HG02981 (cell line): ENCODE measurements at regions not wholly inside any gene's neighbourhood (a gene's known extent, or its start where the extent isn't known, plus 50 kb on each side); places are given as distances from the start of the nearest gene placed in this dataset.
"Not testable (repeated sequence)": the region's sequence is repeated elsewhere in the genome, so short reads cannot be mapped to it uniquely, and the experiment has no call there.

Experiments used
- ATAC-seq: cut with Tn5 transposase; IDR thresholded peaks from one replicate; pipeline ENCODE4 v1.9.1; 2021; ENCODE audit warnings: mild to moderate bottlenecking, moderate library complexity; ENCODE audit not compliant: unreplicated experiment

GRCh38 chr12:87596134-87596533 lies 433.1 kb downstream of the C12orf50 start:
- no peak for ATAC-seq

- ATAC-seq, result no peak
Observed at GRCh38 chr12:87585882-87586557, 443.2 kb downstream of the C12orf50 start.

GRCh38 chr12:87579091-87579490 lies 450.1 kb downstream of the C12orf50 start:
- not testable (repeated sequence) for ATAC-seq

- no peak for ATAC-seq
Observed at GRCh38 chr12:87575906-87576305, 453.3 kb downstream of the C12orf50 start.

GRCh38 chr12:87566918-87567317 lies 462.3 kb downstream of the C12orf50 start:
- not testable (repeated sequence) for ATAC-seq

GRCh38 chr12:87556985-87557384 lies 472.2 kb downstream of the C12orf50 start:
- no peak for ATAC-seq

GRCh38 chr12:87531213-87531612 lies 498.0 kb downstream of the C12orf50 start:
- not testable (repeated sequence) for ATAC-seq

- no peak for ATAC-seq
Observed at GRCh38 chr12:87529413-87529812, 499.8 kb downstream of the C12orf50 start.

GRCh38 chr12:87520968-87521367 lies 508.2 kb downstream of the C12orf50 start:
- no peak for ATAC-seq

- no peak for ATAC-seq
Observed at GRCh38 chr12:87518481-87518880, 510.7 kb downstream of the C12orf50 start.

GRCh38 chr12:87518036-87518435 lies 511.2 kb downstream of the C12orf50 start:
- ATAC-seq, result no peak

GRCh38 chr12:87513536-87514280 lies 515.5 kb downstream of the C12orf50 start:
- no peak for ATAC-seq

- no peak for ATAC-seq
Observed at GRCh38 chr12:87511371-87511770, 517.8 kb downstream of the C12orf50 start.

GRCh38 chr12:87509237-87509820 lies 519.9 kb downstream of the C12orf50 start:
- ATAC-seq, result peak; percentile 73

- no peak for ATAC-seq
Observed at GRCh38 chr12:87491598-87491997, 537.6 kb downstream of the C12orf50 start.

- no peak for ATAC-seq
Observed at GRCh38 chr12:87491089-87491488, 538.1 kb downstream of the C12orf50 start.

- no peak for ATAC-seq
Observed at GRCh38 chr12:87469295-87469694, 559.9 kb downstream of the C12orf50 start.

- ATAC-seq, result no peak
Observed at GRCh38 chr12:87467936-87468335, 561.3 kb downstream of the C12orf50 start.

- no peak for ATAC-seq
Observed at GRCh38 chr12:87464565-87464964, 564.6 kb downstream of the C12orf50 start.

GRCh38 chr12:87444039-87444438 lies 585.2 kb downstream of the C12orf50 start:
- ATAC-seq, result no peak

GRCh38 chr12:87441511-87441910 lies 587.7 kb downstream of the C12orf50 start:
- no peak for ATAC-seq
